NCI-H1048 (cell line): ENCODE measurements at regions not wholly inside any gene's neighbourhood (a gene's known extent, or its start where the extent isn't known, plus 50 kb on each side); places are given as distances from the start of the nearest gene placed in this dataset.

Experiments used
- DNase-seq: peaks from one replicate; lab custom pipeline; 2025; lab: John Stamatoyannopoulos, UW

DNA sequence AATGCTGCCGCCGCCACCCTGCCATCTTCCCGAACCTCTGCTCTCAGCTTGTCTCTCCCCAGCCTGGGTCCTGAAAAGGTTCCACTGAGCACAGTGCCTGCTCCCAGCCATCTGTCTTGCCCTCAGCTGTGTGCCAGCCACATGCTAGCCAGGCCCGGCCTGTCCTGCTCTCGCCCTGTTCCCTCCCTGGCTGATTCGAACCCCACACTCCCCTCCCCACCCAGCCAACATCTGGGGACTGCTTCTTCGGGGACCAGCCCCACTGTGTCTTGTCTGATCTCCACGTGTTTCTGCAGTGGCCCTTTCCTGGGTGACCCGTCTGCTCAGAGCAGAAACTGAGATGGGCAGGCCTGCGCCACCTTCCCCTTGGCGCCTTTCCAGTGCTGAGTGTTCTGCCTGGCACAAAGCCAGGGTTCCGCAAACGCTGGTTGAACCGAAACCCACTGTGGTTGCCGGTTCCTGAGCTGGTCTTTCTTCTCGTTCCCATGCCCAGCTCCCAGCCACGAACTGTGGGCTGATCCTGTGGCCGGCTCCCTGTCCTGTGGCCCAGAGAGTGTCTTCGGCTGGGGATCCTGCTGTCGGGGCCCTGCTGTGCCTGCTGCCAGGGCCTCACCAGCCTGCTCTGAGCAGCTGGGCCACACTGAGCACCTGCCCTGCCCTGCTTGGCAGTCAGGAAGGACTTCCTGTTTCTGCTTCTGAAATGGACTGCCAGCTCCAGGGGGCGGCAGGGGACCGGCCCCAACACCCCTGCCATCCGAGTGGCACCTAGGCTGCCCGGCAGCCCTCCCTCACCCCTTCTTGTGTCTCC lies 62.7 kb upstream of the KLF13 start:
- DNase-seq, result no peak

DNA sequence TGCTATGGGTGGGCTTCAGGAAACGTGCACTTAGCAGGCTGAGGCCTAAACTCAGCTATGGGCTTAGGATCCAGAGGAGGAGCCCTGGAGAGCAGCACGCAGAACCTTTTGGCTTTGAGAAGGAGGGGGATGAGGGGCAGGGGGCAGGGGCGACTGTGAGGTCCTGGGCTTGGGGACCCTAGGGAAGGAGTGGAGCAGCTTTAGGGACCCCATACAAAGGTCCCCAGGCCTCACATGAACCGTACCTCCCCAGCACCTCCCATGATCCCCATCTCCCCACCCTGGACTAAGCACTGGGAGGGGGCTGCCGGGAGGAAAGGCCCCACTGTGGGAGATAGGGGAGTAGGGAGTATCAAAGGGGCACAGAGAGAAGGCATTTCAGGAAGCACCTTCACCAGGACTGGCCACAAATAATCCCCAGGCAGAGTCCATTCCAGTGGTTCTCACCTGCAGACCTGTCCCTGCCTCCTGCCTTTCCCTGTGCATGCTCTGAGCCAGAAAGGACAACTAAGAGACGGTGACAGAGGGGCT lies 62.0 kb upstream of the KLF13 start:
- no peak for DNase-seq

GRCh38 chr15:31265090-31265870 lies 61.4 kb upstream of the KLF13 start:
- no peak for DNase-seq

DNA sequence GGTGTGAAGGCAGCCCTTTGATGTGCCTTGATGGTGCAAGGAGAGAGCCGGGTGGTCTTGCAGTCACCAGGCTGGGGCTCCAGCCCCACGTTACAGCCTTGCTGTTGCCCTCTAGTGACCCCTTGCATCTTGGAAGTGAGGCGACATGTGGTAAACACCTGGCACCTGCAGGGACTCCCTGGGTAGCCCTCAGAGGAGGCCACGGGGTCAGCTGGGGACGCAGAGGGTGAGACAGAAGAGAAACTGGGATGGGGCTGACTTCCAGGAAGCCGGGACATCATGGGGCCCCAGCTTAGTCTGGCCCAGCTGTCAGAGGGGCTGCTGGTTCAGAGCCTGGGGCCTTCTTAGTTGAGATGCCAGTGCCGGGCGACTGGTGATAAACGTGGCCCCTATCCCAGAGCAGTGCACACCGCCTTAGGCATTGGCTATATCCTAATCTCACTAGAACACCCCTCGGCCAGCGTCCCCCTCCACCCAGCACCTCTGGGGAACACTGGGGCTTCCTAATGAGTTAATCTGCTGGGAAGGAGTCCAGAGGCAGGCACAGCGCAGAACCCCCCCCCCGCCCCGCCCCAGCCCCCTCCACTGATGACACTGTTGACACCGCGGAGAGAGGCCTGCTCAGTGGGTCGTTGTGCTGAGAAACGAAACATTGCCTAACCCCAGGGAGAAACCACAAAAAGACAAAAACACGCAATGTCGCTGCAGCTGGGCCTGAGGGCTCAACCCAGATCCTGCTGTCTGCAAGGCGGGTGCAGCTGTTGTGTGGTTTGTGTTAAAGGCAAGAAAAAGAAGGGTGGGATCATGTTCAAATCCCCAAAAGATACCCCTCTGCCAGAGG lies 60.5 kb upstream of the KLF13 start:
- DNase-seq, result no peak

DNA sequence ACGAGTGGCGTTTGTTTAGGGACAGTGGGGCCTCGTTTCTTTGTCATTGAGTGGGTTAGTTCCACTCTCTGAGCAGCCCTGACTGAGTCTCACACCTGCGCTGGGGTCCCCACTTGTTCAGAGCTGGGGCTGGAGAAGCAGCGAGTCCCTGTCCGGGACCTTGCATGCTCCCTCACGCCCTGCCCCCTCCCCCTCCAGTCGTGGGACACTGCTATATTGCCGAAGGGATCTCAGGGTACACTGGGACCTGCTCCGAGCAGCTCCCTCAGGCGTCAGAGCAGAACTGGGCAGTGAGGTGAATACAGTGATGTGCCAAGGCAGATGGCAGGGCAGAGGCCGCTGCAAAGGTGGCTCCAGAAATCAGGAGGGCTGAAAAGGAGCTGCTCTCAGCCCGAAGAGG lies 59.9 kb upstream of the KLF13 start:
- no peak for DNase-seq

DNA sequence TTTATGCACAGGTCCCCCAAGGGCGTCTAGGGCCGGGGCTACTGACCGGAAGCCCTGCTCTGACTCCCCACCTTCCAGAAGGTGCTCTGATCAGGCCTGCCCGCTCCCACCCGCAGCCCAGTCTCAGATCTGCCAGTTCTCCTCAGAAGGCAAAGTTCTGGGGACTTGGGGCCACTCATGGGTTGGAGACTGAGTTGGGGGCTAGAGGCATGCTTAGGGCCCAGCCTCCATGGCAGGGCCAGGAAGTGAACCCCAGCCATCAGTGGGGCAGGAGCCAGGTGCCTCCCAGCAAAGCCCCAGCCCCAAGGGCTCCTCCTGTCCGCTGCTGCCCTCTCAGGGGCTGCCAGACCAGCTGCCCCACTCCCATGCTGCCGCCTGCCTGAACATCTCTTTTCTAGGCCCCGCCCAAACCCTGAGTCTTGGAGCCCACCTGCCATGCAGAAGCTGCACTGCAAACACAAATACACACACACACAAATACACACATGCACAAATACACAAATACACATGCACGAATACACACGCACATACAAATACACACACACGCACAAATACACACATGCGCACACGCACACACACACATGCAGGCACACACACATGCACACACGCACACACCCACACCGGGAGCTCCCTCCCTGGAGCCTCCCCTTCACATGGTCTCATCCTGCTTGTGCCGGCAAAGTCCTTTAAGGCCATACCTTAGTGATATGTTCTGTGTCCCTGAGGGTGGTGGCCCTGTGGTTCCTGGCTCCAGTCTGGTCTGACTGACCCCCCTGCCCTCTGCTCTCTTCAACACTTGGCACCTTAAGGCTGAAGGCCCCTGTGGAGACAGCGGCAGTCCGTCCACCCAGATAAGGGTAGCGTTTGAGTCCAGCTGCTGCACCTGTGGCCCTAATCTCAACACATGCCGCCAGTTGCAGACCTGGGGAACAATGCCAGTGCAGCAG lies 59.2 kb upstream of the KLF13 start:
- DNase-seq, result no peak

DNA sequence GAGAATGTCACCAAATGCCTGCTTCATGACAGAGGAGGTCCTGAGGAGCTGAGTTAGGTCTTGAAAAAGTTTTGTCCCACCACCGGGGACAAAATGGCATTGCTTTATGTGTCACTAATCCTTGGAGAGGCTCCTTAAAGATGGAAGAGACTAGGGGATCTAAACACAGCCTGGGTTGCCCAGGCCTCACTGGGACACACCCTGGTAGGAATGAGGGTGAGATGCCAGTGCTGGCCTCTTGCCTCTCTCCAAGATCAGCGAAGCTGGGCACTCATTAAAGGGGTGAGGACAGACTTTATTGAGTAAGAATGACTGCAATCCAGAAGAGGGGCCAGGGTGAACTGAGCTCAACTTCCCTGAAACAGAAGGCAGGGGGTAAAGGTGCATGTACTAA lies 58.5 kb upstream of the KLF13 start:
- DNase-seq, result no peak

- DNase-seq, result no peak
Measured at GRCh38 chr15:31268911-31269784, 57.5 kb upstream of the KLF13 start.

- DNase-seq, result no peak
Measured at GRCh38 chr15:31269816-31270575, 56.6 kb upstream of the KLF13 start.

GRCh38 chr15:31270767-31271166 lies 55.9 kb upstream of the KLF13 start:
- DNase-seq, result no peak

DNA sequence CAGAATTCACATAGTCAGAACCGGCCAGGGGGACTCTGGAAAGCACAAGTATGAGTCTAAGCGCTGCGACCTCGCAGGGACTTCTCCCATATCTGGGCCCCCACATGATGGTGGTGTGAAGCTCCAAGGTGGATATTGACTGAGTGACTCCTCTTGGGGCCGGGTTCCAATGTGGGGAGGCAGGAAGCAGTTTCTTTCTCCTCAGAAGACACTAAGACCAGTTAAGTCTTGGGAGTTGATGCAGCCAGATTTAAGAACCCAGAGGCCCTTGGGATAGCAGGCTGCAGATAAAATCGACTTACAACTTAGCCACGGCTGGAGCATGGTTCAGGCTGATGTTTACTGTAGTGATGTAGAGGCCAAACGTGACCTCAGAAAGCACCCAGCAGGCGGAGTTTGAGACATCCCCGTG lies 55.4 kb upstream of the KLF13 start:
- DNase-seq, result no peak

DNA sequence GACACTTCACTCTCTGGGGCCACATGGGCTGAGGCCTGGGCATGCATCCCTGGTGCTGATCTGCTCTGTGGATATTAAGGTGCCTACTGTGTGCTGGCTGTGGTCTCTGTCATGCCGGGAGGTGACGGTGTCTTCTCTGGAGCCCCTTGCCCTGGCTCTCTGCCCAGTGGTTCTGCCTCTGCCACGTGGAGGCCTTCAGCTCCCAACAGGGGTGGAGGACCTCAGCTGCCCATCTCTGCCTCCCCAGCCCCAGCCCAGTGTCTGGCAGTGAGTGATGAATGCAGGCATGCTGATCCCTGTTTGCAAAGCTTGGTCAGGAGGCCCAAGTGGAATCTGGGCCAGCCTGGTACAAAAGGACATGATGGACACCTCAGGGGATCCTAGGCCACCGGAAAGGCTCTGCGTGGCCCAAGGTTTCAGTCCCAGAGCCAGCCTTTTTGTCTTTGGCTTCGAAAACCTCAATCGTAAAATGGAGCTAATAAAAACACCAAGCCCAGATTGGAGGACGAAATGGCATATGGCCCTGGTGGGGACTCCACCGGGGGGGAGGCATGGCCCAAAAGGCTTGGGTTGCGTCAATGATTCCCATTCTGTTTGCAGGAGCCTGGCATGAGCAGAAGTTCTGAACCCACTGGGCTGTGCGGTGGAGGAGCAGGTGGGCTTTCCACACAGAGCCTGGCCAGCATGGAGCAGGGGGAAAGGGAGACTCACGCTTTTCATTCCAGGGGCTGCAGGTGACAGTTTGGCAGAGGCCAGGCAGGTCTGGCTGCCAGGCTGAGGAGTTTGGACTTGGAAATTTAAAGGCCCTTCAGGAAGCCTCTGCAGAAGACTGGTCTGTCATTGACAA lies 54.7 kb upstream of the KLF13 start:
- no peak for DNase-seq

DNA sequence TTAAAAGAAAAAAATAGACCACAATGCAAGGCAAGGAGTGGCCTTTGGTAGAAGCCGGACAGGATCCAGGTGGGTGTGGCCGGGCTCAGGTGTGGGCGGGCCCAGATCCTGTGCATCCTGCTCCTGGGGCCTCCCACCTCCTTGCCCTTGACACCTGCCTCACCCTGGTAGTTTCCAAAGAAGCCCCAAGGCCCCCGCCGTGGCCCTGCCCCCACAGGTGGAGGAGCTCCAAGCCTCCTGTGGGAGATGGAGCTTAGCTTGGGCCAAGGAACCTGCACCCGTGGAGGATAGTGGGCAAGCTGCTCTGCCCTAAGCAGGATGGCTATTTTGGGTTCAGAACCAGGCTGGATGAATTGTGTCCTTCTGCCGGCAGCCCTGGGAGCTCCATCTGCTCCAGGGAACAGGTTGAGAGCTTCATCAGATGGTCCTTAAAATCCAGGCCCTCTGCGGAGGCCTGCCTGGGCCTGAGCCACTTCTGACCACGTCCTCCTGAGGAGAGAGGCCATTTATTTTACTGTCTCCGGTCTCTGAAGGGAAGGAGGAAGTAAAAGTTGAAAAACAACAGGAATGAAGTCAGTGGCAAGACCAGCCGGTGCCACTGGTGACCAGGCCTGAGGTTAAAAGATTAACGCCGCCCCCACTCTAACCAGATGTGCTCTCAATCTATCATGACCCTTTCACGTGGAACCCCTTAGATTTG lies 53.9 kb upstream of the KLF13 start:
- DNase-seq, result no peak

- no peak for DNase-seq
Measured at GRCh38 chr15:31273258-31273941, 53.2 kb upstream of the KLF13 start.

DNA sequence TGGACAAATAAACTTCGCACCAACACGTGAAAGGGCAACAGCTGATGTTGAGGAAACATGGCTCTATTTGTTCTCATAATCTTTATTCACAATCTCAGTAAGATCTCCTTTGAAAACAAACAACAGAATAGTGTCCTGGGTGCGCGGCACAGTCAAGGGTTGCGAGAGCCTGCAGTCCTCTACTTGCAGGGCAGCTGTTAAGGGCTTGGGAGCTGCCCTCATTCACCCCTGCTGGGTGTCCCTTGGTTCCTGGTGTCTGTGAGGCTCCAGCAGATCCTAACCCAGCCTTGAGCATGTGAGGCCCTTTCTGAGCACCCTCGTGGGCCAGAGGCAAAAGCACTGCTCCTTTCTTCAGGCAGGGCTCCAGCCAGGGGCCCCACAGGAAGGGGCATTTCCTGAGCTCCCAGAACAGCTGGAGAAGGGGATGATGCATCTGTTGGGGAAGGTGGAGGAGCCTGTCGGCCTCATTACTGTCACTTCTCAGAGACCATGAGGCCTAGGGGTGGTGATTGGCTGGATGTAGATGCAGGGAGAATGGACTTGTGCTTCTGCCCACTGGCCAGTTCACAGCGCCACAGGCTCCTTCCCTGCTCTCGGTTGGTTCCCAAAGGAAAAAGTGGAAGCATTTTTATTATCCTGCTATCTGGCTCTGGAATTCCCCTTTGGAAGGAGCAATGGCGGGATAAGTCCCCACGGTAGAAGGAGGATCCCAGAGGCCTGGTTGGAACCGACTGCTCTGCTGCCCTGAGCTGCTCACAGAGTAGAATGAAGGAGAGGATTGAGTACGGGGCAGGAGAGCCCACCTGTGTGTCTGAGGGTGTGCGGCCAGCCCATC lies 51.9 kb upstream of the KLF13 start:
- DNase-seq, result no peak
